HEK293T (cell line): ENCODE measurements at regions not wholly inside any gene's neighbourhood (a gene's known extent, or its start where the extent isn't known, plus 50 kb on each side); places are given as distances from the start of the nearest gene placed in this dataset.

ENCODE experiments used
- CTCF ChIA-PET: fragments of 350-600 bp; formaldehyde crosslinking; extraction: SDS; loops from one replicate; lab custom pipeline; 2021; ENCODE audit warnings: antibody characterized with exemption, inconsistent platforms; lab: Yijun Ruan, JAX
- POLR2A ChIA-PET: fragments of 350-600 bp; formaldehyde crosslinking; extraction: SDS; loops from one replicate; lab custom pipeline; 2020; ENCODE audit warnings: antibody characterized with exemption, inconsistent platforms; lab: Yijun Ruan, JAX
- DNase-seq: peaks from one replicate; pipeline ENCODE4 v3.0.0; 2012; ENCODE audit warnings: mixed read lengths; ENCODE audit errors: extremely low spot score
- ARNT ChIP-seq: fragments of 450-650 bp; IDR thresholded peaks from 2 replicates; pipeline ENCODE4 v1.6.1; 2017; ENCODE audit warnings: mild to moderate bottlenecking
- BHLHE40 ChIP-seq: fragments of 450-650 bp; IDR thresholded peaks from 2 replicates; pipeline ENCODE4 v1.6.1; 2016; ENCODE audit warnings: mild to moderate bottlenecking, moderate library complexity, borderline replicate concordance
- CTBP1 ChIP-seq: fragments of 450-650 bp; IDR thresholded peaks from 2 replicates; pipeline ENCODE4 v1.6.1; 2016; ENCODE audit warnings: borderline replicate concordance
- ELF4 ChIP-seq: fragments of 450-650 bp; IDR thresholded peaks from 2 replicates; pipeline ENCODE4 v1.6.1; 2017; ENCODE audit warnings: antibody characterized with exemption
- FOXA1 ChIP-seq: fragments of 450-650 bp; IDR thresholded peaks from 2 replicates; pipeline ENCODE4 v1.6.1; 2016; ENCODE audit warnings: mild to moderate bottlenecking
- FOXK2 ChIP-seq: fragments of 450-650 bp; IDR thresholded peaks from 2 replicates; pipeline ENCODE4 v1.6.1; 2016; ENCODE audit warnings: mild to moderate bottlenecking
- FOXM1 ChIP-seq: fragments of 450-650 bp; IDR thresholded peaks from 2 replicates; pipeline ENCODE4 v1.6.1; 2017; ENCODE audit warnings: mild to moderate bottlenecking, borderline replicate concordance
- HDGF ChIP-seq: fragments of 450-650 bp; IDR thresholded peaks from 2 replicates; pipeline ENCODE4 v1.6.1; 2017; ENCODE audit warnings: antibody characterized with exemption, borderline replicate concordance
- L3MBTL2 ChIP-seq: fragments of 450-650 bp; conservative IDR thresholded peaks from 2 replicates; pipeline ENCODE4 v1.6.1; 2016; ENCODE audit warnings: mild to moderate bottlenecking
- LEF1 ChIP-seq: fragments of 450-650 bp; IDR thresholded peaks from 2 replicates; pipeline ENCODE4 v1.6.1; 2017; ENCODE audit warnings: mild to moderate bottlenecking, borderline replicate concordance
- NFRKB ChIP-seq: fragments of 450-650 bp; IDR thresholded peaks from 2 replicates; pipeline ENCODE4 v1.6.1; 2016; ENCODE audit warnings: mild to moderate bottlenecking, moderate library complexity
- SP1 ChIP-seq: fragments of 450-650 bp; IDR thresholded peaks from 2 replicates; pipeline ENCODE4 v1.6.1; 2017
- SUZ12 ChIP-seq: fragments of 450-650 bp; IDR thresholded peaks from 2 replicates; pipeline ENCODE4 v1.6.1; 2016; ENCODE audit warnings: mild to moderate bottlenecking
- TARDBP ChIP-seq: fragments of 450-650 bp; IDR thresholded peaks from 2 replicates; pipeline ENCODE4 v1.6.1; 2016
- ZNF384 ChIP-seq: fragments of 450-650 bp; IDR thresholded peaks from 2 replicates; pipeline ENCODE4 v1.6.1; 2016
- TF ChIP-seq, protein P1 (sequence below): fragments of 450-650 bp; IDR thresholded peaks from 2 replicates; pipeline ENCODE4 v1.6.1; 2016

DNA sequence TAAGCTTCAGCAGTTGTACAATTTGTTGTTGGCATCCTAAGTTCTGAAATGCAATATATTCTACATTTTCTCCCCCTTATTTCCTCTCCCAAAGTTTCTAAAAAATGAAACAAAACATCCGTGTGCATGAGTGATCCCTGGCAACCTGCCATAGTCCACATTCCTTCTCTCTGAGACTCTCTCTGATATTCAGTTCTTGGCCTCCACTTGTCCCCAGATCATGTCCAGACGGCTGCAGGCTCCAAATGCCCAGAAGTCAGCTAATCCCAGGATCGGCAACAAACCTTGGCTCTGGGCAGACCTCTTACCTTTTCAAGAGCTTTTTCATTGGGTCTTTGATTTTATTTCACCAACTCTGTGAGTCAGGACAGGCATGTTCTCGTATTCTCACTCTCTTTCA is 187.8 kb downstream of the ETS2 start:
- CTCF ChIA-PET = no interaction called here

DNA sequence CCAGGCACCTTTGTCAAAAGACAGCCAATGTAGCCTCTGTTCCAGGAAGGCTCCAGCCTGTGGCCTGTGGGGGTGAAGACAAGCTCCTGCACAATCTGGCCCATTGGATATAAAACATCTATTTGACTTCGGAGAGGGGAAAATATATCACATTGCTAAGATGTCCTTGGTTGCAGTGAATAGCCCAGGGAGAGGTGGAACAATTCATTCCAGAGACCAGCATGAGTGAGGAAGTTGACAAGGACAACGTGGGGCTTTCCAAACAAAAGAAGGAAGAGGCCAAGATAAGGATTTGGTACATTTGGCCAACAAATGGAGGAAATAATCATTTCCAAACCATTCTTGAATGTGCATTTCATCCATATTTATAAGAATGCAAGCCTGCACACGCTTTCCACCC is 187.0 kb downstream of the ETS2 start:
- DNase-seq = no peak
- TF ChIP-seq L3MBTL2 (no peak), SUZ12 (no peak), HDGF (no peak), CTBP1 (no peak), SP1 (no peak), ARNT (no peak), ELF4 (no peak), BHLHE40 (no peak), FOXK2 (no peak), ZNF384 (no peak)
- TF ChIP-seq, protein P1, sequence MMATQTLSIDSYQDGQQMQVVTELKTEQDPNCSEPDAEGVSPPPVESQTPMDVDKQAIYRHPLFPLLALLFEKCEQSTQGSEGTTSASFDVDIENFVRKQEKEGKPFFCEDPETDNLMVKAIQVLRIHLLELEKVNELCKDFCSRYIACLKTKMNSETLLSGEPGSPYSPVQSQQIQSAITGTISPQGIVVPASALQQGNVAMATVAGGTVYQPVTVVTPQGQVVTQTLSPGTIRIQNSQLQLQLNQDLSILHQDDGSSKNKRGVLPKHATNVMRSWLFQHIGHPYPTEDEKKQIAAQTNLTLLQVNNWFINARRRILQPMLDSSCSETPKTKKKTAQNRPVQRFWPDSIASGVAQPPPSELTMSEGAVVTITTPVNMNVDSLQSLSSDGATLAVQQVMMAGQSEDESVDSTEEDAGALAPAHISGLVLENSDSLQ = no peak
- POLR2A ChIA-PET = no interaction called here
- CTCF ChIA-PET = no interaction called here

More for the DNA sequence above, 187.8 kb downstream of the ETS2 start:
- POLR2A ChIA-PET = no interaction called here
- DNase-seq = no peak
- TF ChIP-seq LEF1 (no peak), FOXK2 (no peak), ZNF384 (no peak), NFRKB (no peak), ELF4 (no peak), BHLHE40 (no peak), ARNT (no peak), FOXA1 (no peak)
- TF ChIP-seq, protein P1 = no peak

DNA sequence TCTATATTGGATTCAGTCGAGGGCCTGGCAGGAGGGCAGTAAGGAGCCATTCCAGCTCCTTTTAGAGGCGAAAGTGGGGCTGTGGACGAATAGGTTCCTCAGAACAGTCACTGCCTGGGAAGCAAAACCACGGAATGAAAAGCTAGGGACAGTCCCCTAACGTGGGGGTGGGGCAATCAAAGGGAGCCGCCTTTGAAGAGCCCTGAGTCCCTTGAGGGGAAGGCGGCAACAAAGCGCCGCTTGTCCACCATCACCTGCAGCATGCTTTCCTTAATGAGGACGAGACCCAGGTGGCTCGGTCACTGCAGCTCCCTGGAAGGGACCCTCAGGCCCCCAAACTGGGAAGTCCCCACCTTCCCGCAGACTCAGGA is 184.7 kb downstream of the ETS2 start:
- POLR2A ChIA-PET = no interaction called here

GRCh38 chr21:38989745-38990423 is 184.2 kb downstream of the ETS2 start:
- CTCF ChIA-PET = interaction anchor here (0.7 kb wide), 1 partner anchor 256 kb away, joined by 3 read pairs; no protein-coding TSS in a partner anchor
- POLR2A ChIA-PET = no interaction called here
- peak; percentile 64 for DNase-seq
- TF ChIP-seq, protein P1 = peak; percentile 70
- TF ChIP-seq SUZ12 = no peak
- TF ChIP-seq SP1 = no peak
- TF ChIP-seq CTBP1 = peak; percentile 52; the same call in 1 of the 2 replicates
- TF ChIP-seq ARNT = no peak
- TF ChIP-seq FOXK2 = no peak
- no peak for TF ChIP-seq LEF1
- TF ChIP-seq L3MBTL2 = peak; percentile 80; the same call in 1 of the 2 replicates
- TF ChIP-seq FOXA1 = no peak

More for the DNA sequence above, 184.7 kb downstream of the ETS2 start:
- TF ChIP-seq L3MBTL2 (peak; percentile 7; the same call in 1 of the 2 replicates), ARNT (no peak)
- no peak for DNase-seq
- CTCF ChIA-PET = no interaction called here

DNA sequence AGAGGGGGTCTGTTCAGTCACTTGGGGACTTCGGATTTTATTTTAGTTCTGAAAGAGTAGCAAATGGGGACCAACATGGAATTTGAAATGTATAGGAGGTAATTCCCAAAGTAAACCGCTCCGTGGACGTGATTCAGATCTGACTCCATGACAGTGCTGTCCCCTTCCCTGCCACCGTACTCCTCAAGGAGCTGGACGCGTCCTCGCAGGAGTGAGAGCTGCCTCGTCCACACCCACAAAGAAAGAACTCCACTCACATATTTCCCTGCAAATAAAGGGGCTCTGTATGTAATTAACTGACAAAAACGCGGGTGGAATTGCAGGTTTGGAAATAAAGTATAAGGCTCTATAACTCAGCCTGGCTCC is 183.6 kb downstream of the ETS2 start:
- DNase-seq = no peak
- POLR2A ChIA-PET = no interaction called here
- no peak for TF ChIP-seq LEF1
- no peak for TF ChIP-seq TARDBP
- TF ChIP-seq ZNF384 = no peak
- no peak for TF ChIP-seq FOXM1
- no peak for TF ChIP-seq SP1
- no peak for TF ChIP-seq SUZ12
- TF ChIP-seq, protein P1 = no peak
- CTCF ChIA-PET = no interaction called here

DNA sequence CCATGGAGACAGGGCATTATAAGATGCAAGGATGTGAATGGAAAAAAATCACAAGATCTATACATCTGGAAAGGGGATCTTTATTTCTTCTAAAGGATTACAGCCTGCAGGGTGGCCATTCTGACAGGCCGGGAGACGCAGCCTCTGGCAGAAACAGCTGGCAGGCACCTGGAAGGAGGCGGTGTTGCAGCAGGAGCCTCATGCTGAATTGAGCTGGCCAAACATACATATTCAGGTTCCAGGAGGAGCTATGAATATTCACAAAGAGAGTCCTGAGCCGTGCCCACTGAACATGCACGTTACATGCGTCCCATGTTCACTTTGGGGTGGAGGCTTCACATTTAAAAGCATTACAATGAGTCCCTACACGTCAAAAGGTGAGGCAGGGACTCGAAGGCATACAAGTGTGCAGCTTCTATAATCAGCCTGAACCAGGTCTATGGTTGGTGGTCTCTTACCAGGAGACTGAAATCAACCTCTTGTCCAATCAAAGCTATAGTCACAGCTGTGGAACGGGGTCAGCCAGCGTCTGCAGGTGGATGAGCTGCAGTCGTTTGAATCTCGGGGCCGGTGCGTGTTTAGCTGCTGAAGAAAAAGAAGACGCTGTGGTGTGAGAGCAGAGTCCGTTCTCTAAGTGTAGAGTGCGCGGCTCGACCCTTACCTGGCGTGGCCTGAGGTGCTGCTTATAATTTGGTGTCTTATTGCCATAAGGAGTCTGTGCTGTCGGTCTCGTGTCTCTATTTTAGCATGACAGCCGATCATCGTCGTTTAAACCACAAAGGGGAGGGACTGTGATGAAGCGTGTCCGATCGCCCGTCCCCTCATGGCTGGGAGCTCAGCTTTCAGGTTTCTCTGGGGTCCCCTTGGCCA is 183.0 kb downstream of the ETS2 start:
- ChIA-PET POLR2A (no interaction called here), CTCF (no interaction called here)
- TF ChIP-seq SP1 (no peak), ELF4 (no peak), TARDBP (no peak), SUZ12 (no peak), CTBP1 (no peak), ARNT (no peak), LEF1 (no peak), FOXM1 (no peak), HDGF (no peak), NFRKB (no peak), L3MBTL2 (no peak), FOXA1 (no peak), ZNF384 (no peak)
- TF ChIP-seq, protein P1 = no peak
- no peak for DNase-seq
